KMS-11 (cell line): ENCODE measurements at regions not wholly inside any gene's neighbourhood (a gene's known extent, or its start where the extent isn't known, plus 50 kb on each side); places are given as distances from the start of the nearest gene placed in this dataset.

Experiments
- H2AFZ ChIP-seq: fragments of 200-600 bp; sonication (generic); 2 replicates; pipeline ENCODE4 v1.6.1; 2016; ENCODE audit warnings: antibody characterized with exemption, mixed run types, low read depth
- H3K27ac ChIP-seq: fragments of 200-600 bp; sonication (generic); 2 replicates; pipeline ENCODE4 v1.6.1; 2016; ENCODE audit warnings: mild to moderate bottlenecking, mixed run types
- H3K27me3 ChIP-seq: fragments of 200-600 bp; sonication (generic); 2 replicates; pipeline ENCODE4 v1.6.1; 2017; ENCODE audit warnings: mild to moderate bottlenecking, low read depth, mixed run types, moderate library complexity; ENCODE audit not compliant: insufficient read depth
- H3K36me3 ChIP-seq: fragments of 200-600 bp; sonication (generic); 2 replicates; pipeline ENCODE4 v1.6.1; 2017; ENCODE audit warnings: mild to moderate bottlenecking, mixed run types; ENCODE audit not compliant: insufficient read depth
- H3K4me1 ChIP-seq: fragments of 200-600 bp; sonication (generic); 2 replicates; pipeline ENCODE4 v1.6.1; 2016; ENCODE audit warnings: mild to moderate bottlenecking, low read depth, mixed run types; ENCODE audit not compliant: poor library complexity, severe bottlenecking
- H3K4me2 ChIP-seq: fragments of 200-600 bp; sonication (generic); 2 replicates; pipeline ENCODE4 v1.7.0; 2016; ENCODE audit warnings: mild to moderate bottlenecking, mixed run types
- H3K4me3 ChIP-seq: fragments of 200-600 bp; sonication (generic); IDR thresholded peaks from 2 replicates; pipeline ENCODE4 v1.6.1; 2017; ENCODE audit warnings: low read depth, low read length, mixed read lengths; ENCODE audit not compliant: insufficient read depth
- H3K79me2 ChIP-seq: fragments of 200-600 bp; sonication (generic); 2 replicates; pipeline ENCODE4 v1.6.1; 2016; ENCODE audit warnings: low read depth, mixed run types; ENCODE audit not compliant: insufficient read depth
- H3K9ac ChIP-seq: fragments of 200-600 bp; sonication (generic); 2 replicates; pipeline ENCODE4 v1.6.1; 2016; ENCODE audit warnings: mild to moderate bottlenecking, mixed run types
- H4K20me1 ChIP-seq: fragments of 200-600 bp; sonication (generic); 2 replicates; pipeline ENCODE4 v1.6.1; 2016; ENCODE audit warnings: mild to moderate bottlenecking, mixed run types; ENCODE audit not compliant: insufficient read depth
- CTCF ChIP-seq: fragments of 200-600 bp; sonication (generic); conservative IDR thresholded peaks from 2 replicates; pipeline ENCODE4 v1.6.1; 2017; ENCODE audit warnings: low read depth, mild to moderate bottlenecking, antibody characterized with exemption, low read length, moderate library complexity, mixed read lengths

- Histone ChIP-seq H4K20me1 (no peaks in the 10 kb centered on the region), H3K4me1 (peaks cover 9% of the 10 kb centered on the region), H3K27me3 (no peaks in the 10 kb centered on the region), H2AFZ (0 out of 2 replicates have a peak overlapping the region, but pooled peaks have one; percentile 13), H3K4me3 (no peak overlapping the region), H3K4me2 (no peak overlapping the region), H3K36me3 (no peaks in the 10 kb centered on the region), H3K79me2 (no peaks in the 10 kb centered on the region), H3K9ac (no peak overlapping the region), H3K27ac (no peak overlapping the region)
- TF ChIP-seq CTCF, result peak; percentile 79
Observed at GRCh38 chr15:69576035-69576526, 123.5 kb downstream of the RPLP1 start.

- no peak for TF ChIP-seq CTCF
- H3K79me2 ChIP-seq, result no peaks in the 10 kb centered on the region
- no peaks in the 10 kb centered on the region for H3K36me3 ChIP-seq
- no peaks in the 10 kb centered on the region for H3K27me3 ChIP-seq
- H4K20me1 ChIP-seq, result no peaks in the 10 kb centered on the region
- H3K4me2 ChIP-seq, result no peak overlapping the region
- no peak overlapping the region for H3K27ac ChIP-seq
- H3K4me3 ChIP-seq, result no peak overlapping the region
- no peak overlapping the region for H3K9ac ChIP-seq
- H2AFZ ChIP-seq, result no peak overlapping the region
- peaks cover 9% of the 10 kb centered on the region for H3K4me1 ChIP-seq
Observed at GRCh38 chr15:69576948-69577351, 124.3 kb downstream of the RPLP1 start.

GRCh38 chr15:69577397-69577796, 124.8 kb downstream of the RPLP1 start:
- H3K4me1 ChIP-seq, result peaks cover 9% of the 10 kb centered on the region
- H3K4me2 ChIP-seq, result no peak overlapping the region
- no peak for TF ChIP-seq CTCF
- no peak overlapping the region for H2AFZ ChIP-seq
- H4K20me1 ChIP-seq, result no peaks in the 10 kb centered on the region
- no peaks in the 10 kb centered on the region for H3K36me3 ChIP-seq
- H3K27ac ChIP-seq, result no peak overlapping the region
- no peak overlapping the region for H3K4me3 ChIP-seq
- no peaks in the 10 kb centered on the region for H3K79me2 ChIP-seq
- no peaks in the 10 kb centered on the region for H3K27me3 ChIP-seq
- H3K9ac ChIP-seq, result no peak overlapping the region

GRCh38 chr15:69578252-69578651, 125.6 kb downstream of the RPLP1 start:
- no peaks in the 10 kb centered on the region for H3K27me3 ChIP-seq
- H3K4me3 ChIP-seq, result no peak overlapping the region
- no peaks in the 10 kb centered on the region for H3K36me3 ChIP-seq
- H3K4me1 ChIP-seq, result peaks cover 9% of the 10 kb centered on the region
- H2AFZ ChIP-seq, result no peak overlapping the region
- no peak overlapping the region for H3K9ac ChIP-seq
- no peaks in the 10 kb centered on the region for H3K79me2 ChIP-seq
- no peak for TF ChIP-seq CTCF
- H4K20me1 ChIP-seq, result no peaks in the 10 kb centered on the region
- H3K4me2 ChIP-seq, result no peak overlapping the region
- no peak overlapping the region for H3K27ac ChIP-seq
